Upper lobe of left lung (tissue), 4 donors: ENCODE measurements at regions not wholly inside any gene's neighbourhood (a gene's known extent, or its start where the extent isn't known, plus 50 kb on each side); places are given as distances from the start of the nearest gene placed in this dataset.

Experiments used
- EP300 ChIP-seq, 4 donors: sonication (generic); formaldehyde crosslinking; IDR thresholded peaks; one replicate each; pipeline ENCODE4 v1.5.1; 2017; ENCODE audit warnings: antibody characterized with exemption in 4 of 4, control low read depth in 2 of 4
- POLR2A ChIP-seq, 4 donors: fragments of 450-650 bp; IDR thresholded peaks; one replicate each; pipeline ENCODE4 v1.5.1; 2016 to 2017; ENCODE audit warnings: antibody characterized with exemption in 4 of 4, mild to moderate bottlenecking in 2 of 4
- POLR2AphosphoS5 ChIP-seq, 2 donors: sonication (generic); formaldehyde crosslinking; IDR thresholded peaks; one replicate each; pipeline ENCODE4 v1.5.1; 2017; ENCODE audit warnings: antibody characterized with exemption in 2 of 2
- TF ChIP-seq, protein P1 (sequence below), 6 experiments: fragments of 450-650 bp in 4 of 6; fragments of 200-600 bp in 2 of 6; sonication (generic) in 2 of 6; IDR thresholded peaks; one replicate each; pipeline ENCODE4 v1.5.1; 2016 to 2019; ENCODE audit warnings: antibody characterized with exemption in 6 of 6

DNA sequence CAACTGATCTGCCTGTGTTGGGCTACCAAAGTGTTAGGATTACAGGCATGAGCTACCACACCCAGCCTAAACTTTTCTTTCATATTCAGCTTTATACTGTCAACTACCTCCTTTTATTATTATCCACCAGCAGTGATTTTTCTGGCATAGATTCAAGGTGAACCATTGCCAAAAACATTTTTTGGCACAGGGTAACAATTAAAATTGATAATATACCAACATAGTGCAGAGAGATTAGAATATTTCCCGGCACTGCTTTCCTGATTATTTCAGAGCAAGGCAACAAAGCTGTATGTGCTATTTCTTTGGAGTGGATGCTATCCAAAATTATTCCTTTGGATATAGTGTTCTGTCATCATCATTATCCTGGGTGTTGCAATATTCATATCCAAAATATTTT is 781.6 kb upstream of the SOX9 start:
- TF ChIP-seq POLR2AphosphoS5 (IDR thresholded peaks at IDR 0.05) = no peak
- TF ChIP-seq, protein P1, sequence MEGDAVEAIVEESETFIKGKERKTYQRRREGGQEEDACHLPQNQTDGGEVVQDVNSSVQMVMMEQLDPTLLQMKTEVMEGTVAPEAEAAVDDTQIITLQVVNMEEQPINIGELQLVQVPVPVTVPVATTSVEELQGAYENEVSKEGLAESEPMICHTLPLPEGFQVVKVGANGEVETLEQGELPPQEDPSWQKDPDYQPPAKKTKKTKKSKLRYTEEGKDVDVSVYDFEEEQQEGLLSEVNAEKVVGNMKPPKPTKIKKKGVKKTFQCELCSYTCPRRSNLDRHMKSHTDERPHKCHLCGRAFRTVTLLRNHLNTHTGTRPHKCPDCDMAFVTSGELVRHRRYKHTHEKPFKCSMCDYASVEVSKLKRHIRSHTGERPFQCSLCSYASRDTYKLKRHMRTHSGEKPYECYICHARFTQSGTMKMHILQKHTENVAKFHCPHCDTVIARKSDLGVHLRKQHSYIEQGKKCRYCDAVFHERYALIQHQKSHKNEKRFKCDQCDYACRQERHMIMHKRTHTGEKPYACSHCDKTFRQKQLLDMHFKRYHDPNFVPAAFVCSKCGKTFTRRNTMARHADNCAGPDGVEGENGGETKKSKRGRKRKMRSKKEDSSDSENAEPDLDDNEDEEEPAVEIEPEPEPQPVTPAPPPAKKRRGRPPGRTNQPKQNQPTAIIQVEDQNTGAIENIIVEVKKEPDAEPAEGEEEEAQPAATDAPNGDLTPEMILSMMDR (IDR thresholded peaks at IDR 0.05) = no peak
- no peak for TF ChIP-seq POLR2A (IDR thresholded peaks at IDR 0.05)
- TF ChIP-seq EP300 (IDR thresholded peaks at IDR 0.05) = no peak
